HG03097 (cell line): ENCODE measurements at regions not wholly inside any gene's neighbourhood (a gene's known extent, or its start where the extent isn't known, plus 50 kb on each side); places are given as distances from the start of the nearest gene placed in this dataset.

ENCODE experiments used
- ATAC-seq: cut with Tn5 transposase; IDR thresholded peaks from one replicate; pipeline ENCODE4 v1.9.1; 2021; ENCODE audit not compliant: unreplicated experiment, low FRiP score

DNA sequence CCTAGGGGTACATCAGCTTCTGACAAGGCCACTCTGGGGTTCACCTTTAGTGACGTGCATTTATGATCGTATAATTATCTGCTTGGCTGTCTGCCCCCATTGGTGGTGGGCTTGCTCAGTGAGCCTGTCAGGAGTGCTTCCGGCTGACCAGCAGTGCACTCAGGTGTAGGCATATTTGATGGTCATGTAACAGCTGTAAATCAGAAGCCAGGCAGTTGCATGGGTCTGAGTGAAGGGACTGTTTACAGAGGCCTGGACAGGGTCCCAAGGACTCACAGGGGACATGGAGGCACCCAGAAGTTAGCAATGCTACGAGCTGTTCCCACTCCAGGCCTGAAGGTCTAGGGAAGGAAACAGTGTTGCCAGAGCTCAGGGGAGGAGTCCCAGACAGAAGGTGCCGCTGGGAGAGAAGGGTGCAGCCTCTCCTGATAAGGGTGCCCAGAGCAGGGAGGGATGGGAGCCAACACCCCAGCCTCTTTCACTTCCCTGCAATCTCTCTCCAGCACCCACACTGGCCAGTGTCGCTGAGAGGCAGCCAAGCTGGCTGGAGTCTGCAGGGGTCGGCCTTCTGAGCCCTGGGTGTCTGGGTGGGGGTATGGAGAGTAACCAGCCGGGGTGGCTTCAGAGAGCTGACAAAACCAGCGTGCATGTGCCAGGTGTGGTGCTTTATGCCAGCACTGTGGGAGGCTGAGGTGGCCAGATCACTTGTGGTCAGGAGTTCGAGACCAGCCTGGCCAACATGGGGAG is 61.3 kb upstream of the PRR23E start:
- ATAC-seq, result no peak

DNA sequence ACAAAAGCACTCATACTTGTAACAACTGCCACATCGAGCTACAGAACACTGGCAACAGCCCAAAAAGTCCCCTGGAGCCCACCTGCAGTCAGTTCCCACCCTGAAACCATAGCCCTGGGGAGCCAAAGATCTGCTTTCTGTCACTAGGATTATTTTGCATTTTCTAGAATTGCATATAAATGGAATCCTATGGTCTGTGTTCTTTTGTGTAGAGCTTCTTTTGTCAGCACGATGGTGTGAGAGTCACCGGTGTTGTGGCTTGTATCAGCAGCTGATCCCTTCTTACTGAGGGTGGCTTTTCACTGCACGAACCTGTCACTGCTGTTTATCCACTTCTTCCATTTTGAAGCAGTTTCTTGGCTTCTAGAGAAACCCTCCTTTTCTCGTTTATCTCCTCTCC is 60.1 kb upstream of the PRR23E start:
- ATAC-seq, result no peak

DNA sequence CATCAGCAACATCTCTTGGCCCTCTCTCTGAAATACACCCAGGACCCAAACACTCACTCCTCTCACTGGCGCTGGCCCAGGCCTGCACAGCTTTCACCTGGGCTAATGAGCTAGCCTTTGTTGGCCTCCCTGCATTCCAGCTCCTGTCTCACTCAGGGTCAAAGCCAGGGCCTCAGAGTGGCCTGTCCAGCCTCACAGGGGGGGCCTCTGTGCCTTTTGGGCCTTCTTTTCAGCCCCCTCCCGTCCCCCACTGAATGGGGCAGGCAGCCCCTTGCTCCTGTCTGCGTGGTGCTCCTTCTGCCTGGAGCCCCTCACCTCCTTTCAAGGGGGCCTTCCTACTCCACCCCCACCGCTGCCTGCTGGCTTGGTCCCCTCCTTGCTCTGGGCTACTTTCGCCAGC is 59.0 kb upstream of the PRR23E start:
- no peak for ATAC-seq

DNA sequence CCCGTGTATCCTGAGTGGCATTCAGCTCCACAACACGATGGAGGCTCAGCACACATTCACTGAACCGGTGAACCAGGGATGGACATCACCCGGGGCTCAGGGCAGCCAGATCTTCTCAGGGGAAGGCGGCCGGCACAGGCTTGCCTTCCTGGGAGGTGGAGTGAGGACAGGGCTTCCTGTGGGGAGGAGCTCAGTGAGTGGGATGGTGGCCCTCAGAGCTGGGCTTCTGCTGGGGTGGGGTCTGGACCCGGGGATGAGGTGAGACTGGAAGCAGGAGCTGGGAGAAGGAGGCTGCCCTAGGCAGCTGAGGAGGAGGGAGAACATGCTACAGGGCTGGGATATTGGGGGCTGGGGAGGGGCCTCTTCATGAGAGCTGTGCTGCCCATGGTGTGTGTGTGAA is 58.5 kb upstream of the PRR23E start:
- no peak for ATAC-seq

DNA sequence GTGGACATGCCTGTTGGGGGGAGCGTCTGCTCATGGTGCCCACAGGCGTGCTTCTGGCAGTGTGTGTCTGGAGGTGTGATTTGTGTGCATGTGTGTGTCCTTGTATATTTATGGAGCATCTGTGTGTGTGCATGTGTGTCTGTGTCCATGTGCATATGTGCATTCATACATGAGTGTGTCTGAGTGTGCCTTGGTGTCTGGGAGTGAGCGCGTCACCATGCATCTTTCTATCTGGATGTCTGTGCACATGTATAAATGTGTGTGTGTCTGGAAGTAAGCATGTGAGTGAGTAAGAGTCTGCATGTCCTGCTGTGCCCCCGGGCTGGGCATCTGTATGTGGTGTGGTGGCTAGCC is 58.1 kb upstream of the PRR23E start:
- no peak for ATAC-seq

DNA sequence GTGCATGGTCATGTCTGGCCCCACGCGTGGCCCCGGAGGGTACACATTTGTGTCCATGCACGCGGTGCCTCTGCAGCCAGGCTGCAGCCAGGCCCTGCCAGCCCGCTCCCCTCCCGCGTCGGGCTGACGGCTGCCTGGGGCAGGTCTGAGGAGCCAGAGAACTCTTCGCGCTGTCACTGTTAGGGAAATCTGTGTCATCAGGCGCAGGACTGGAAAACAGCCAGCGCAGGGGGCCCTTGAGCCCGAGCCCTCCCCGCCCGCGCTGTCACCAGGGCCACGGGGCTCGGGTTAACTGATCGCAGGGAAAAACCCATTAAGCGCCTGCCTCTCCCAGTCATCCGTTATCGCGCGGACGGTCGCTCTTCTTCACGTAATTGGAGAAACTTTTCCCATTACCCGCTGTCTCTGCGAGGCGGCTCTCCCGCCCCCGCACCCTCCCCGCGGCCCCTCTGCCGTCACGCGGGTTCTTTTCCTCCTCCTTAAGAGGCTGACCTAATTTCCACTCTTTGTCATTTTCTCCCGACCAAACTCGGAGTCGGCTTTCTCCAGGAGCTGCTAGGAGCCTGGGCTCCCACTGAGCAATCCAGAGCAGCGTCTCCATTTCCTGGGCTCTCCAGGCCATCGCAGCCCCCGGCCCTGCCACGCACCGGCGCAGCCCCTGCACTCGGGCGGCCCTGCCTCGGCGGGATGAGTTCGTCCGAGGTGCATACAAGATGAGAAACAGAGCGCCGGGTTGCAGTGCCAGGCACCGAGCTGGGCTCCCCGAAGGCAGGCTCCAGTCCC is 57.5 kb upstream of the PRR23E start:
- ATAC-seq, result no peak

DNA sequence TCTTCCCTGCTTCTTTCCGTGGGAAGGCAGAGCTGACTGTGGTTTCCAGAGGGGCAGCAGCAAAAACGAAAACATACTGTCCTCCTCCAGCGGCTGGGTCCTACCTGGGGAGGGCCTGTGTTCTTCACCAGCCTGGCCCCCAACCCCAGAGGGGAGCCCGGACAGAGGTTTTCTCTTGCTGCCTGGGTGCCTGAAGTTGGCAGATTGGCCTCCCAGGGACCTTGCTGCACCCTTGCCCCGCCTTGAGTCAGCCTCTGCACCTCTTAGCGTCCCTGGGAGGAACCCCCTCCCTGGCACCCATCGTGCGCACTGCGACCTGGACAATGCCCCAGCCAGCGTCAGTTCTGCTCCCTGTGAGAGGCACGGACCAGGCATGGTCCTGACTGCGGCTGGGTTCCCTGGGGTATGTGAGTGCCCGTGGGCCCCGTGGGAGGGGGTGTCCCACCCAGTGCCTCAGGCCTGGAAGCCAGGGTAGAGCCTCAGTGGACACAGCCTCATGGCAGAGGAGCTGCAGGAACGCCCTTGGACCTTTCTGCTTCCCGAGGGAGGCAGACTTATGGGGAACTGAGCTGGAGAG is 56.8 kb upstream of the PRR23E start:
- ATAC-seq, result no peak

DNA sequence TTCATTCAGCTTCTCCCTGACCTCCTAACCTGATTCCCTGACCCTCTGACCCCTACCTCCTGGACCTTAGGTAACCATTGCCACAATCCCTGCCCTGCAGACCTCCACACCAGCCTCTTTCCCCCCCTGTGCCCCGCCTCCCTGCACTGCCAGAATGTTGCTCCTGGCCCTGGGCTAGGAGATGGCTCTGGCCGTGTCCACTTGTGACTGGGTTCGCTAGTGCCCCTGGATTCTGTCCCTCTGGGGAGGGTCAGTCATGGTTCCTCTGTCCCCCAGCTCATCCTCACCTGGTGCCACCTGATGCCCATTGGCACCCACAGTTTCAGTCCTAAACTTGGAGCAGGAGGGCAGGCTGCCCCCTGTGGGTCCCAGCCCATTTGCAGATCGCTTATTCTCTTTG is 56.2 kb upstream of the PRR23E start:
- no peak for ATAC-seq

DNA sequence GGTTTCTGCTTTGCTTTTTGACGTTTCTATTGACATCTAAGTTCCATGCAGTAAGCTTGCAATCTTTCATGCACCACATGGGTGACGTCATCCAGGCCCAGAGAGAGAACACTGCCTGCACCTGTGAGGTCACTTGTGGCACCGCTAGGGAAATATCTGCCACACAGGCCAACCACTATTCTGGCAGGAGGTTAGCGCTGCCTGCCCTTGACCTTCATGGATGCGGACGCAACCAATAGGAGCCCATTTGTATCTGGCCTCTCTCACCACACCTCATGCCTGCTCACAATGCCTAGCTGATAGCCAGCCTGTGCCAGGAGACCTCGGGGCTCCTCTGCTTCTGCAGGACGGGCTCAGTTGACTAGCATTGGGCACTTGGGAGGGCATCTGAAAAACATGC is 55.8 kb upstream of the PRR23E start:
- no peak for ATAC-seq

DNA sequence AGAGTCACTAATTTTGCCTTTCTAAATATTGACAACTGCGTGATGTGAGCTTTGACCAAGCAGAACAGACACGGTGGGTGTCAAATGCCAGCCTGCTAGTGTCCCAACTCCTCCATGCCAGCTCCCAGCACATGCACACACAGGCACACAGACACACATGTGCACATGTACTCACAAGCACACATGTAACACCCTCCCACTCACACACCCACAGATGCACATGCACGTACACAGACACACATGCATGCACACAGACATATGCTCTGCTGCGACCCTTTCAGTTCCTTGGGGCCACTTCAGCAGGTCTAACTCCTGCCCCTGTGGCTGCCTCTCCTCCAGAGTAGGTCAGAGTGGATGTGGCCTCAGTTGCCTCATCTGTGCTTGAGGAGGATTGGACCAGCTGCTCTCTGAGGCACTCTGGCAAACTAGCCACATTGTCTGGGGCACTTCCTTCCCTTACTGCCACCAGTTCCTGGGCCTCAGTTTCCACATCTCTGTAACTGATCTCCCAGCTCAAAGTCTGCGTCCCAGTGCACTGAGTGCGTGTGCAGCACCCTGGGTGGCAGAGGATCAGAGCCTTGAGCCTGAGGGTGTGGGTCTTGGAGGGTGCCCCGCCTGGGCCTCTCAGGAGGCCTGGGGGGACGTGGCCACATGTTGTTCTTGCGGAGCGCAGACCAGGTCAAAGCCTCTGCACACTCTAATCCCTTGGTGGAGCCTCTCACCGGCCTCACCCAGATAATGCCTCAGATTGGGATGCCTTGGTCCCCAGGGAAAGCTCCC is 55.0 kb upstream of the PRR23E start:
- ATAC-seq, result no peak

DNA sequence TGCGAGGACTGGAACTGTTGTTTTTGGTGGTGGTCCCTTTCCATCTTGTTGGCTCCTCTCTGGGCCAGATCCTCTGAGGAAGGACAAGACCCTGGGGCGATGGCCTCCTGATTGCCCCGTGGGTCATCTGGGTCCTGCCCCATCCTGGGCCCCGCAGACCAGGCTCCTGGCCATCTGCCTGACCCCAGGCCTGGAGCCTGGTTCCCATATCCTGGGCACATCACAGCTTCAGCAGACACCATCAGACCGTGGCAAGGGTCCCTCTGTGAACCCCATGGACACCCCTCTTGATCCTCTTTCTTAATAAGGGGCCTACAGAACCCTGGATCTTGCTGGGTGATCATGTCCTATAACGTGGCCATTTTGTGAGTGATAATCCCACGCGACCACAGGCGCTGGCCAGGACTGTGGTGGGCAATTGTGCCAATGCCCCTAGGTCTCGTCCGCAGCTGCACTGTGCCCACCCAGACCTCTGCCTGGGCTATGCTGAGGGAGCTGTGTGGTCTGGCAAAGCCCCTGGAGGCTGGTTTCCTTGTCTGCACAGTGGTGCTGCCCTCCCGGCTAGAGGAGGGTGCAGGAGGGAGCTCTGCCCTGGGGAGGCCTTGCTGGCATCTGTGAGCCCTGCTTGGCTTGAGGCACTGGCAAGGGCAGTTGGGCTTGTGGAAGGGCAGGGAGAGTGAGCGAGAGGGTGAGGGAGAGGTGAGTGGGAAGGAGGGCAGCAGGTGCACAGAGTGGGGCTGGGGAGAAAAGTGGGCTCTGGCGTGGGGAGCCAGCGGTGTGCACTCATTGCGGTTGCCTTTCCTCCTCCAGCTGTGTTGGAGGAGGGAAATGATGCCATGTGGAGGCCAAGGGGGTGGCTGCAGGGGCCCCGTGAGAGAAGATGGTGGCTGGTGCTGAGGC is 53.1 kb upstream of the PRR23E start:
- no peak for ATAC-seq

DNA sequence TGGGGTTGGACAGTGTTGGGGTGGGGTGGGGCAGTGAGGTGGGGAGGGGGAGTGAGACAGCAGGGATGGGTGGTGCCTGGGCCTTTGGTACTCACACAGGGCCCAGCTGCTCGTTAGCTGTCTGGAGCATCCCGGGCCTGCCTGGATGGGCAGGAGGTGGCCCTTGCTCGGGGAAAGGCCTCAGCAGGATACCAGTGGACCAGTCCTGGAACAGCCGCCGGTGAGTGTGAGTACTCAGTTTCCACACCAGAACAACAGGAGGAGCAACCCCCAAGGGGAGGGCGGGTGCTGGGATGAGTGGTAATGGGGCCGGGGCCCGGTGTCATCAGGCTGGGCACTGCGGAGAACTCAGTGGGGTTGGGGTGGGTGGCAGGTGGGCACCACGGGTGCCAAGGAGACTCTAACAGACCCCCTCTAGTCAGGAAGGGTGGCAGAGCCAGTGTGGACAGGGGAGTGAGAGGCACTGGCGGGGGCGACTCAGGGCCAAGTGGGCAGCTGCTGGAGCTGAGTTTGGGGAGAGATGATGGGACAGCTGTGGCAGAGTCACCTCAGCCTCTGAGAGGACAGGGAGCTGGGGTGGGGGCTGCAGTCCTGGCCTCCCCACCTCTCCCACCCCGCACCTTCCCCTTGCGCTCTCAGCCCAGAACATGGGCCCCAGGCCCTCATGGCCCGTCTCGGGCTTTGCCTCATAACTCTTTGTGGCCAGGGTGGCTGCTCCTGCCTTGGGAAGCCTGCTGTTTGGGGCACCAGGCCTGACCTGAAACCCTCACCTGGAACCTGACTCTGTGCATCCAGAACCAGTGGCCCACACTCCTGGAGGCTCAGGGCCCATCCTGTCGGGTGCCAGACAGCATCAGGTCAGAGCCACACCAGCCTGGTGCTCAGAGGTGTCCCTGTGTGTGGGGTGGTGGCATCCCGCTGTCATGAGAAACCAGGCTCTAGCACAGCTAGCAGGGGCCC is 52.1 kb upstream of the PRR23E start:
- ATAC-seq, result no peak

DNA sequence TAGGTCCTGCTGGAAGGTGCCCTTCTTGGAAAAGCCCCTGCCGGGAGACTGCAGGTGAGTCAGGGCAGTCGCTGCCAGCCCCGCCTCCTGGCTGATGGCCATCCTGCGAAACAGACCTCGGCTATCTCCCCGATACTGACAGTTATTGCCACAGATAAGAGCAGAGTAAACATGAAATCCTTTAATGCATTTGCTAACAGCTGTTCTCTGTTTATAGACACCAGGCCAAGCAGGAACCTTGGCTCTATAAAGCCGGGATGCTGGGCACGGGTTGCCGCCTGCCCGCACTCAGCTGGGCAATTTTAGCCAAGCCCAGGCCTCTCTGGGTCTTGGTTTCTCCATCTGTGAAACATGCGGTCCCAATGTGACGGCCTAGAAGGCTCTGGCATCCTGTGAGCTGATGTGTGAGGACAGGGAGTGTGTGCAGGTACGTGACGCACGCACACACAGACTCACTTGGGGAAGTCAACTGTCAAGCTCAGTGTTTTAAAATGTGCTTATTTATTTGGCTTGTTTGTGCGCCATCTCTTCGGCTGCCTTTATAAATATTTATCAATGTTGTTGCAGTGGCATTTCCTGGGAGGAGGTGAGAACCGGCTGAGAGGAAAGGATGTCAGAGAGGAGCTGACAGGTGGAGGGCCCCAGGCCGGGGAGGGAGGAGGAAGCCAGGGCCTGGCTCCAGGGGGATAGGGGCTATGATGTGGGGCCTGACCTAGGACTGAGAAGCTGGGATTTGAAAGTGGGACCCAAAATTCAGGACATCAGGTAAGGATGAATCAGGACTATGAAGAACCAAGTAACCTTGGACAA is 50.8 kb upstream of the PRR23E start:
- ATAC-seq, result no peak
